HEK293T (cell line): ENCODE measurements at regions not wholly inside any gene's neighbourhood (a gene's known extent, or its start where the extent isn't known, plus 50 kb on each side); places are given as distances from the start of the nearest gene placed in this dataset.

Source experiments
- BHLHE40 ChIP-seq: fragments of 450-650 bp; IDR thresholded peaks from 2 replicates; pipeline ENCODE4 v1.6.1; 2016; ENCODE audit warnings: mild to moderate bottlenecking, moderate library complexity, borderline replicate concordance
- CTBP1 ChIP-seq: fragments of 450-650 bp; IDR thresholded peaks from 2 replicates; pipeline ENCODE4 v1.6.1; 2016; ENCODE audit warnings: borderline replicate concordance
- FOXK2 ChIP-seq: fragments of 450-650 bp; IDR thresholded peaks from 2 replicates; pipeline ENCODE4 v1.6.1; 2016; ENCODE audit warnings: mild to moderate bottlenecking
- NFRKB ChIP-seq: fragments of 450-650 bp; IDR thresholded peaks from 2 replicates; pipeline ENCODE4 v1.6.1; 2016; ENCODE audit warnings: mild to moderate bottlenecking, moderate library complexity

GRCh38 chr13:75042807-75043206 lies 439.2 kb downstream of the TBC1D4 start:
- TF ChIP-seq FOXK2 (no peak), CTBP1 (no peak), BHLHE40 (no peak), NFRKB (no peak)
